ENCODE measurements at regions not wholly inside any gene's neighbourhood (a gene's known extent, or its start where the extent isn't known, plus 50 kb on each side); places are given as distances from the start of the nearest gene placed in this dataset.

DNA sequence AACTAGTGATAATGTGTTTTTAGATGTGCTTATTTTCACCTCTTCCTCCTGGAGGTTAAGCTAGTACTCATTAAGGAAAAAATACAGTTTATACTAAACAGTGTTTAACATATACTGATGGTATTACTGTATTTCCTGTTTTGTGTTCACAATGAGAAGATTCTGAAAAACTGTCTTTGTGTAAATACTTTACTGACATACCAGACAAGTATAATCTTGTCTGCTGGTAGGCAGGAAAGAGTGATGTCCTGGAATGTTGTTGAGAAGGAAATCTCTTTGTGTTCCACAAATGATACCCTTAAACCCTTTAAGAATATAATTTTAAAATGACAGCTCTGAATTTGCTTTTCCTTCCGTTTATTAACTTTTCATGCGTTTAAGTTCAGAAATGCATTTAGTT lies 205.5 kb upstream of the NUDT6 start:
- CTCF ChIA-PET (ENCODE audit: unreplicated experiment): no interaction called here
- Histone ChIP-seq H3K9me3 (ENCODE audit: low read length) (no peaks in the 10 kb centered on the region), H3K4me2 (ENCODE audit: low read length) (no peak overlapping the region), H3K4me3 (ENCODE audit: low read depth, low read length, poor library complexity, severe bottlenecking) (no peak overlapping the region), H3K4me1 (ENCODE audit: insufficient read depth, low read length, poor library complexity, severe bottlenecking) (no peaks in the 10 kb centered on the region), H3K9me2 (ENCODE audit: insufficient read depth, low read length) (no peaks in the 10 kb centered on the region), H2AFZ (ENCODE audit: low read length) (no peak overlapping the region), H4K20me1 (ENCODE audit: insufficient read depth, low read length) (no peaks in the 10 kb centered on the region), H3K27ac (ENCODE audit: low read depth, low read length, poor library complexity, severe bottlenecking) (no peak overlapping the region), H3K79me2 (ENCODE audit: insufficient read depth, low read depth, low read length) (no peaks in the 10 kb centered on the region), H3K36me3 (ENCODE audit: insufficient read depth, low read length) (no peaks in the 10 kb centered on the region)
- no peak for TF ChIP-seq EZH2phosphoT487 (IDR thresholded peaks at IDR 0.05; ENCODE audit: borderline replicate concordance, low read depth, low read length)
- TF ChIP-seq, protein P1, sequence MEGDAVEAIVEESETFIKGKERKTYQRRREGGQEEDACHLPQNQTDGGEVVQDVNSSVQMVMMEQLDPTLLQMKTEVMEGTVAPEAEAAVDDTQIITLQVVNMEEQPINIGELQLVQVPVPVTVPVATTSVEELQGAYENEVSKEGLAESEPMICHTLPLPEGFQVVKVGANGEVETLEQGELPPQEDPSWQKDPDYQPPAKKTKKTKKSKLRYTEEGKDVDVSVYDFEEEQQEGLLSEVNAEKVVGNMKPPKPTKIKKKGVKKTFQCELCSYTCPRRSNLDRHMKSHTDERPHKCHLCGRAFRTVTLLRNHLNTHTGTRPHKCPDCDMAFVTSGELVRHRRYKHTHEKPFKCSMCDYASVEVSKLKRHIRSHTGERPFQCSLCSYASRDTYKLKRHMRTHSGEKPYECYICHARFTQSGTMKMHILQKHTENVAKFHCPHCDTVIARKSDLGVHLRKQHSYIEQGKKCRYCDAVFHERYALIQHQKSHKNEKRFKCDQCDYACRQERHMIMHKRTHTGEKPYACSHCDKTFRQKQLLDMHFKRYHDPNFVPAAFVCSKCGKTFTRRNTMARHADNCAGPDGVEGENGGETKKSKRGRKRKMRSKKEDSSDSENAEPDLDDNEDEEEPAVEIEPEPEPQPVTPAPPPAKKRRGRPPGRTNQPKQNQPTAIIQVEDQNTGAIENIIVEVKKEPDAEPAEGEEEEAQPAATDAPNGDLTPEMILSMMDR (conservative IDR thresholded peaks at IDR 0.05; ENCODE audit: low read length): no peak
- intact Hi-C loops (cut with micrococcal nuclease; ENCODE audit: unreplicated experiment): loop anchor here (2.0 to 5.0 kb wide), 2 partner anchors 269 to 533 kb away; partner anchors contain the start of gene SPRY1
- no peak for DNase-seq (ENCODE audit: low spot score)
- POLR2A ChIA-PET: interaction anchor here (0.5 to 1.4 kb wide), 4 partner anchors 14 to 714 kb away, joined by 3 to 4 read pairs (median 4); no protein-coding TSS in a partner anchor
- BruUV-seq (replicated peaks): no TSS peak

DNA sequence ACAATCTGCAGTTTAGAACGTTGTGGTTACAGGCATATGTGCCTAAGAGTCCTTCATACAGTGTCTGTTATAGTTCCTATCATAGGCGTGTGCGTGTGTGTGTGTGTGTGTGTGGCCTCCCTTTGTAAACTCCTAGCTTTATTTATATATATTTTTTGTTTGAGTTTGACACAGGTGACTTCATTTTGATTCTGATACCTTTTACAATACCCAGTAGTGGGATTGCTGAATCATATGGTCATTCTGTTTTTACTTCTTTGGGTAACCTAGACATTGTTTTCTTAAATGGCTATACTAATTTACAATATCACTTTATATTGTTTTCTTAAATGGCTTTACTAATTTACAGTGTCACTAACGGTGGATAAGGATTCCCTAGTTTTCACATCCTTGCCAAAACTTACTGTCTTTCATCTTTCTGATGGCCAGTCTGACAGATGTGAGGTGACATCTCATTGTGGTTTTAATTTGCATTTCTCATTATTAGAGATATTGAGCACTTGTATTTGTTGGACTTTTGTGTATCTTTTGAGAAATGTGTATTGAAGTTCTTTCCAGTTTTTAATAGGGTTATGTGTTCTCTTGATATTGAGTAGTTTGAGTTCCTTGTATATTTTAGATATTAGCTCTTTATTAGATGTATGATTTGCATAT lies 211.1 kb upstream of the NUDT6 start:
- ChIA-PET CTCF (ENCODE audit: unreplicated experiment) (no interaction called here), POLR2A (interaction anchor here (0.5 to 1.0 kb wide), 4 partner anchors 11 to 272 kb away, joined by 3 read pairs; no protein-coding TSS in a partner anchor)
- Histone ChIP-seq H3K4me2 (ENCODE audit: low read length) (no peak overlapping the region), H3K4me3 (ENCODE audit: low read depth, low read length, poor library complexity, severe bottlenecking) (no peak overlapping the region), H4K20me1 (ENCODE audit: insufficient read depth, low read length) (no peaks in the 10 kb centered on the region), H3K27ac (ENCODE audit: low read depth, low read length, poor library complexity, severe bottlenecking) (no peak overlapping the region), H3K4me1 (ENCODE audit: insufficient read depth, low read length, poor library complexity, severe bottlenecking) (no peaks in the 10 kb centered on the region), H3K36me3 (ENCODE audit: insufficient read depth, low read length) (no peaks in the 10 kb centered on the region), H3K79me2 (ENCODE audit: insufficient read depth, low read depth, low read length) (no peaks in the 10 kb centered on the region), H3K9me2 (ENCODE audit: insufficient read depth, low read length) (no peaks in the 10 kb centered on the region), H3K9me3 (ENCODE audit: low read length) (no peaks in the 10 kb centered on the region), H2AFZ (ENCODE audit: low read length) (no peak overlapping the region)
- no TSS peak for BruUV-seq (replicated peaks)
- DNase-seq (ENCODE audit: low spot score): no peak
- intact Hi-C loops (cut with micrococcal nuclease; ENCODE audit: unreplicated experiment): no loop called here
- no peak for TF ChIP-seq EZH2phosphoT487 (IDR thresholded peaks at IDR 0.05; ENCODE audit: borderline replicate concordance, low read depth, low read length)
- TF ChIP-seq, protein P1 (conservative IDR thresholded peaks at IDR 0.05; ENCODE audit: low read length): no peak

DNA sequence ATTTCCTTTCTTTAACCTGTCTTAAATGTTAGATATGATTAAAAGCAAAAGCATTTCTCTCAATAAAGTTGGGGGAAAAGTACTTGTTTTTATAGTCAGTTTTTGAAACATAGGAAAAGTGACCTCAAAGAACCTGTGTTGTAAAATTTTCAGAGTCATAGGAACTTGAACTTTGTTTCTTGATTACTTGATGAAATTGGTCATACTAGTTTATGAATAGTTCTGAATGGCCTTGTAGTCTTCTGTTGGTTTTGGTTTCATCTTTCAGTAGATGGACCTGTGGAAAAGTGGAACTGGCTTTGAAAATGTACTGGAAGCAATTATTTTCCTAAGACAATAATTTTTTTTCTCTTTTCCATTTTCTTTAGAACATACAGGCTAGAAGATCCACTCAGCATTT lies 222.2 kb upstream of the NUDT6 start:
- CTCF ChIA-PET (ENCODE audit: unreplicated experiment): no interaction called here
- DNase-seq (ENCODE audit: low spot score): no peak
- no peaks in the 10 kb centered on the region for H3K9me2 ChIP-seq (ENCODE audit: insufficient read depth, low read length)
- POLR2A ChIA-PET: interaction anchor here (0.6 to 1.5 kb wide), 4 partner anchors 10 to 63 kb away, joined by 3 to 5 read pairs (median 3); no protein-coding TSS in a partner anchor
- no peak overlapping the region for H3K4me2 ChIP-seq (ENCODE audit: low read length)
- no peaks in the 10 kb centered on the region for H3K79me2 ChIP-seq (ENCODE audit: insufficient read depth, low read depth, low read length)
- H3K4me3 ChIP-seq (ENCODE audit: low read depth, low read length, poor library complexity, severe bottlenecking): no peak overlapping the region
- TF ChIP-seq, protein P1 (conservative IDR thresholded peaks at IDR 0.05; ENCODE audit: low read length): no peak
- TF ChIP-seq EZH2phosphoT487 (IDR thresholded peaks at IDR 0.05; ENCODE audit: borderline replicate concordance, low read depth, low read length): no peak
- H3K4me1 ChIP-seq (ENCODE audit: insufficient read depth, low read length, poor library complexity, severe bottlenecking): no peaks in the 10 kb centered on the region
- no peaks in the 10 kb centered on the region for H3K36me3 ChIP-seq (ENCODE audit: insufficient read depth, low read length)
- no peak overlapping the region for H2AFZ ChIP-seq (ENCODE audit: low read length)
- H3K9me3 ChIP-seq (ENCODE audit: low read length): no peaks in the 10 kb centered on the region
- H4K20me1 ChIP-seq (ENCODE audit: insufficient read depth, low read length): no peaks in the 10 kb centered on the region
- H3K27ac ChIP-seq (ENCODE audit: low read depth, low read length, poor library complexity, severe bottlenecking): no peak overlapping the region
- no TSS peak for BruUV-seq (replicated peaks)
- intact Hi-C loops (cut with micrococcal nuclease; ENCODE audit: unreplicated experiment): no loop called here

Data from OCI-LY7 (cell line).